ENCODE measurements at regions not wholly inside any gene's neighbourhood (a gene's known extent, or its start where the extent isn't known, plus 50 kb on each side); places are given as distances from the start of the nearest gene placed in this dataset.

DNA sequence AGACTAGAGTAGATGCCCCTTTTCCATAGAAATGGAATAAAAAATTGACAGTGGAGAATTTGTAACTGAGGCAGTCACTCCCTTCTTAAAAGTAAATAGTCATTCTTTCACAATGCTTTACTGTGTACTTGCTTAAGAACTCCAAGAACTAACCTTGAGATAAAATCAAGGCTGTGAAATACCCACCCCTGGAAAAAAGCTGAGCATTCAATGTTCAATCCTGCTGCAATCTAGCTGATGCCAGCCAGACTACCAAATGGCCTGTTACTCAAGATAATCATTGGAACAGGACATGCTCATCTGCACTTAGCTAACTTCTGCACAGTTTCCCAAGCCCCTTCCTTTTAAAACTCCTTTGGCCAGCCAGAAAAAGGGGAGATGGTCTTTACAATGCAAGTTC is 367.4 kb upstream of the GULP1 start:
- no peak overlapping the region for H3K4me3 ChIP-seq (ENCODE audit: low read depth, low read length, poor library complexity, severe bottlenecking)
- H3K36me3 ChIP-seq (ENCODE audit: insufficient read depth, low read length), result no peaks in the 10 kb centered on the region
- DNase-seq (ENCODE audit: low spot score), result no peak
- no peaks in the 10 kb centered on the region for H3K9me2 ChIP-seq (ENCODE audit: insufficient read depth, low read length)
- intact Hi-C loops (cut with micrococcal nuclease; ENCODE audit: unreplicated experiment), result no loop called here
- no peaks in the 10 kb centered on the region for H3K9me3 ChIP-seq (ENCODE audit: low read length)
- no peak overlapping the region for H2AFZ ChIP-seq (ENCODE audit: low read length)
- no TSS peak for BruUV-seq (replicated peaks)
- no peaks in the 10 kb centered on the region for H4K20me1 ChIP-seq (ENCODE audit: insufficient read depth, low read length)
- no peak overlapping the region for H3K4me2 ChIP-seq (ENCODE audit: low read length)
- H3K79me2 ChIP-seq (ENCODE audit: insufficient read depth, low read depth, low read length), result no peaks in the 10 kb centered on the region
- H3K4me1 ChIP-seq (ENCODE audit: insufficient read depth, low read length, poor library complexity, severe bottlenecking), result no peaks in the 10 kb centered on the region
- TF ChIP-seq EZH2phosphoT487 (IDR thresholded peaks at IDR 0.05; ENCODE audit: borderline replicate concordance, low read depth, low read length), result no peak
- TF ChIP-seq, protein P1, sequence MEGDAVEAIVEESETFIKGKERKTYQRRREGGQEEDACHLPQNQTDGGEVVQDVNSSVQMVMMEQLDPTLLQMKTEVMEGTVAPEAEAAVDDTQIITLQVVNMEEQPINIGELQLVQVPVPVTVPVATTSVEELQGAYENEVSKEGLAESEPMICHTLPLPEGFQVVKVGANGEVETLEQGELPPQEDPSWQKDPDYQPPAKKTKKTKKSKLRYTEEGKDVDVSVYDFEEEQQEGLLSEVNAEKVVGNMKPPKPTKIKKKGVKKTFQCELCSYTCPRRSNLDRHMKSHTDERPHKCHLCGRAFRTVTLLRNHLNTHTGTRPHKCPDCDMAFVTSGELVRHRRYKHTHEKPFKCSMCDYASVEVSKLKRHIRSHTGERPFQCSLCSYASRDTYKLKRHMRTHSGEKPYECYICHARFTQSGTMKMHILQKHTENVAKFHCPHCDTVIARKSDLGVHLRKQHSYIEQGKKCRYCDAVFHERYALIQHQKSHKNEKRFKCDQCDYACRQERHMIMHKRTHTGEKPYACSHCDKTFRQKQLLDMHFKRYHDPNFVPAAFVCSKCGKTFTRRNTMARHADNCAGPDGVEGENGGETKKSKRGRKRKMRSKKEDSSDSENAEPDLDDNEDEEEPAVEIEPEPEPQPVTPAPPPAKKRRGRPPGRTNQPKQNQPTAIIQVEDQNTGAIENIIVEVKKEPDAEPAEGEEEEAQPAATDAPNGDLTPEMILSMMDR (conservative IDR thresholded peaks at IDR 0.05; ENCODE audit: low read length), result no peak
- ChIA-PET CTCF (ENCODE audit: unreplicated experiment) (no interaction called here), POLR2A (no interaction called here)
- H3K27ac ChIP-seq (ENCODE audit: low read depth, low read length, poor library complexity, severe bottlenecking), result no peak overlapping the region

DNA sequence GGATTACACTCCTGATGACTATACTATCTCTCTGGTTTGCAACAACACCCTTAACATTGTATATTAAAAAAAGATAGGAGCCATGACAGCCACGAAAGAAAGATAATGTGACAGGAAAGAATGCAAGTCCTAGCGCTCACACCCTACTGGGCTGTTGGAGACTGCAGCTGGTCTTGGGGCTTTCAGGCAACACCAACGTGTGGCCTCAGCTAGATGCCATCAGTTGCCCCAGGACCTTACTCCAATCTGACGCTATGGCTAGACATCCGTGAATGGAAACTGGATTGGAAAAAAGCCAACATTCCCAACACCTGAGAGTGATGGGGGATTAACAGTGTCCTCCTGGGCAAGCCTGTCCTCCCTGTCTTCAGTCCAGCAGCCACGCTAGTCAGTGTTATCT is 357.4 kb upstream of the GULP1 start:
- Histone ChIP-seq H3K9me2 (ENCODE audit: insufficient read depth, low read length) (no peaks in the 10 kb centered on the region), H3K4me2 (ENCODE audit: low read length) (no peak overlapping the region), H3K9me3 (ENCODE audit: low read length) (no peaks in the 10 kb centered on the region), H3K27ac (ENCODE audit: low read depth, low read length, poor library complexity, severe bottlenecking) (no peak overlapping the region), H3K4me3 (ENCODE audit: low read depth, low read length, poor library complexity, severe bottlenecking) (no peak overlapping the region), H2AFZ (ENCODE audit: low read length) (no peak overlapping the region), H4K20me1 (ENCODE audit: insufficient read depth, low read length) (no peaks in the 10 kb centered on the region), H3K4me1 (ENCODE audit: insufficient read depth, low read length, poor library complexity, severe bottlenecking) (no peaks in the 10 kb centered on the region), H3K79me2 (ENCODE audit: insufficient read depth, low read depth, low read length) (no peaks in the 10 kb centered on the region), H3K36me3 (ENCODE audit: insufficient read depth, low read length) (no peaks in the 10 kb centered on the region)
- POLR2A ChIA-PET, result no interaction called here
- CTCF ChIA-PET (ENCODE audit: unreplicated experiment), result no interaction called here
- no TSS peak for BruUV-seq (replicated peaks)
- intact Hi-C loops (cut with micrococcal nuclease; ENCODE audit: unreplicated experiment), result no loop called here
- no peak for TF ChIP-seq EZH2phosphoT487 (IDR thresholded peaks at IDR 0.05; ENCODE audit: borderline replicate concordance, low read depth, low read length)
- TF ChIP-seq, protein P1 (conservative IDR thresholded peaks at IDR 0.05; ENCODE audit: low read length), result no peak
- no peak for DNase-seq (ENCODE audit: low spot score)

DNA sequence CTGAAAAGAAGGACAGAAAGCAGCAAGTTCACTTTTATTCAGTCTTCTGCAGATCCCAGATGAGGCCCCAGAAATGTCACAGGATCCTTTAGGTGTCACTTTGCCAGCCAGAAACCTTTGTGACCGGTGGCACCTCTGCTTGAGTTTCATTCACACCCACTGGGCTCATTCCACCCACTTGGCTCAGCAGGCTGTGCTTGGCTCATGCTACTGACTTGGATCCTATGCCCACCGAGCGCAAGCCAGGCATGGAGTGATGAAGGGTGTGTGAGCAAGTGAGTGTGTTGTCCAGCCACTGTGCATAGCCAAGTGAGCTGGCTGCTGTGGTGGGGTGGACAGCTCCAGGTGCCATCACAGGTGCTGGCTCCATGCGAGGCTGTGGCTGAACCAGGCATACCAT is 357.0 kb upstream of the GULP1 start:
- Histone ChIP-seq H3K79me2 (ENCODE audit: insufficient read depth, low read depth, low read length) (no peaks in the 10 kb centered on the region), H3K9me2 (ENCODE audit: insufficient read depth, low read length) (no peaks in the 10 kb centered on the region), H4K20me1 (ENCODE audit: insufficient read depth, low read length) (no peaks in the 10 kb centered on the region), H3K9me3 (ENCODE audit: low read length) (no peaks in the 10 kb centered on the region), H3K36me3 (ENCODE audit: insufficient read depth, low read length) (no peaks in the 10 kb centered on the region), H2AFZ (ENCODE audit: low read length) (no peak overlapping the region), H3K27ac (ENCODE audit: low read depth, low read length, poor library complexity, severe bottlenecking) (no peak overlapping the region), H3K4me2 (ENCODE audit: low read length) (no peak overlapping the region), H3K4me1 (ENCODE audit: insufficient read depth, low read length, poor library complexity, severe bottlenecking) (no peaks in the 10 kb centered on the region), H3K4me3 (ENCODE audit: low read depth, low read length, poor library complexity, severe bottlenecking) (no peak overlapping the region)
- TF ChIP-seq EZH2phosphoT487 (IDR thresholded peaks at IDR 0.05; ENCODE audit: borderline replicate concordance, low read depth, low read length), result no peak
- TF ChIP-seq, protein P1 (conservative IDR thresholded peaks at IDR 0.05; ENCODE audit: low read length), result no peak
- CTCF ChIA-PET (ENCODE audit: unreplicated experiment), result no interaction called here
- no peak for DNase-seq (ENCODE audit: low spot score)
- intact Hi-C loops (cut with micrococcal nuclease; ENCODE audit: unreplicated experiment), result no loop called here
- POLR2A ChIA-PET, result no interaction called here
- BruUV-seq (replicated peaks), result no TSS peak

Measured in OCI-LY7 (cell line).